Colon (tissue), 2 donors: ENCODE measurements at regions not wholly inside any gene's neighbourhood (a gene's known extent, or its start where the extent isn't known, plus 50 kb on each side); places are given as distances from the start of the nearest gene placed in this dataset.

Experiments used
- FAIRE-seq: peaks from 2 replicates; lab custom pipeline; 2012; peaks lifted over from hg19 to GRCh38; lab: Jason Lieb, UNC
- donor health status: control.
- donor health status: control.

GRCh38 chr5:143585970-143586369 lies 182.5 kb upstream of the NR3C1 start:
- no peak for FAIRE-seq

- no peak for FAIRE-seq
Observed at GRCh38 chr5:143583409-143583808, 179.9 kb upstream of the NR3C1 start.

- no peak for FAIRE-seq
Observed at GRCh38 chr5:143582869-143583268, 179.4 kb upstream of the NR3C1 start.

- FAIRE-seq = no peak
Observed at GRCh38 chr5:143582176-143582575, 178.7 kb upstream of the NR3C1 start.

GRCh38 chr5:143581649-143582048 lies 178.2 kb upstream of the NR3C1 start:
- no peak for FAIRE-seq

DNA sequence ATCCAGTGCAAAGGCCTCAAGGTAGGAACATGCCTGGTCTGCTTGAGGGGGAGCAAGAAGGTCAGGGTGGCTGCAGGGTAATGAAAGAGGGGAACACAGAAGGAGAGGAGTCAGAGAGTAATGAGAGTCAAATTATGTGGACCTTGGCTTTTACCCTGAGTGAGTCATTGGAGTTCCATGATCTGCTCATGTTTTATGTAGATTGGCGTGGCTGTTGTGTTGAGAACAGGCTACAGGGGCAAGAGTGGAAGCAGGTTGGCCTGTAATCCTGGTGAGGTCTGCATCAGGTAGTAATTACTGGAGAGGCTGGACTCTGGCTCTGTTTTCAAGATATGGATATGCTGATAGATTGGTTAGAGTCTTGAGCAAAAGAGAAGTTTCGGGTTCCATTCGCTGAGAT lies 177.7 kb upstream of the NR3C1 start:
- no peak for FAIRE-seq

GRCh38 chr5:143576711-143577484 lies 173.4 kb upstream of the NR3C1 start:
- no peak for FAIRE-seq

DNA sequence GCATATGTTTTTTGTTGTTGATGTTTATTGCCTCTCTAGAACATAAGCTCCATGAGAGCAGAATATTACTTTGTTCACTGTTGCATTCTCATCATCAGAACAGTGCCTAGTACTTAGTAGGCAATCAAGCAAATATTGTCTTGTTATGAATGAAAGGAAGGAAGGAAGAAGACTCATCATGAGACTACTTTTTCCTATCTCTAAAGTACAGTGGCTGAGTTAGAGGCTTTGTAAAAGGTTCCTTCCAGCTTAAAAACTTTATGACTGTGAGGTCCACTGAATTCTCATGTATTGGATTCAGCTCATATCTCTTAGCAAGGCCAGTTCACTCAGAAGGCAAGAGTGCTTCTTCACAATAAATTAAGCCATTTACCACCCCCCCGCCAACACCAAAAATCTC lies 171.8 kb upstream of the NR3C1 start:
- FAIRE-seq = no peak

- no peak for FAIRE-seq
Observed at GRCh38 chr5:143574236-143574635, 170.8 kb upstream of the NR3C1 start.

- no peak for FAIRE-seq
Observed at GRCh38 chr5:143573568-143574170, 170.2 kb upstream of the NR3C1 start.

DNA sequence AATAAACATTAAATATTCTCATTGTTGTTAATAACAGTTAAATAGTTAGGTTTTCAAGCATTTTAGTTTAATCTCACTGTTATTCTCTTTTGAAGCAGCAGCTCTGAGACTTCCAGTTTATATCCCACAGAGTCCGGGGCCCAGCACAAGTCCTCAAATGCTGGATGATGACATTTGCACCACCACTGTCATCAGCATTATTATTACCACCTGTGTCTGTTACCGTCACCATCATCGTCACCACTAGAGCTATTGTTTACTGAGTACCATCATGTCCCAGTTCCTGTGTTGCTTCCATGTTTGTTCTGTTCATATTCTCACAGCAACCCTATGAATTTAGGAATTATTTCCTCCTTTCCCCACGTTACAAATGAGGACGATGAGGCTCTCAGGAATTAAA lies 169.2 kb upstream of the NR3C1 start:
- FAIRE-seq = no peak

DNA sequence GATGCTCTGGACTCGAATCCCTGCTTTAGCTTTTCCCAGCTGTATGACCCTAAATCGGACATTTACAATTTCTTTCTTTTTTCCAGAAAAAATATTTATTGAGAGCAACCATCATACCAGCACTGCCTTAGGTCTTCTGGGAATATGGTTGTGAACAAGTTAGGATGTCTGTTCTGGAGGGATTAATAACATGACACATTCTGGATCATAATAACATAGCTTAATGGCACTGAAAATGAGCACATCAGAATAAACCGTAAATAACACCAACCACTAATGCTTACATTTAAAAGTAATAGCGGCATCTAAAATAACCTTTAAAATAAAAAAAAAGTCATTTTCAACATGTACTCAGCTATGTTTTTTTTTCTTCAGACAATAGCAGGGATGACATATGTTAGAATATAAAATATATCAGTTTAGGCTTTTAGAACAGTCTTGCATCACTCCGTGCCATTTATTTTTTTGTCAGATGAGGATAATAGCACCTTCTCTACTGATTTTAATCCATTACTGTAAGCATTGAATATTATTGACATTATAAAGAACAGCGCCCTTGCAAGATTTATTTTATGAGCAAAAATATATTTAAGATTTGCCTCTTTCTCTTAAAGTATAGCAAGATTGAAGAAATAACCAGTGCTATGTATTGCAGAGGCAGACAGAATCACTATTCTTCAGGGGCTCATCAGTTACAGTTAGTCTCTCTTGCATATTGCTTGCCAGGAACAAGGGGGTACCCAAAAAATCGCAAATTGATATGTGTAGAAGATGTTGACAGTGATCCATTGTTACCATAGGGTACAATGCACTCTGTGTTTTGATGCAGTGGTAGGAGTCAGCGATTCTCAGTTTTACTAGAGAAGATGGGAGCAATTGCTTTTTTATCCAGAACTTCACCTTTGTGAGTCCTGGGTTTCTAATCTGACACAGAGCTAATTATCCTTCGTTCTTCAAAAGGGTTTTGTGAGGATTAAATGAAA lies 168.4 kb upstream of the NR3C1 start:
- FAIRE-seq = no peak

GRCh38 chr5:143570989-143571388 lies 167.5 kb upstream of the NR3C1 start:
- no peak for FAIRE-seq

GRCh38 chr5:143569722-143570567 lies 166.5 kb upstream of the NR3C1 start:
- FAIRE-seq = no peak

GRCh38 chr5:143569213-143569701 lies 165.8 kb upstream of the NR3C1 start:
- no peak for FAIRE-seq

GRCh38 chr5:143567583-143568504 lies 164.4 kb upstream of the NR3C1 start:
- FAIRE-seq = no peak

DNA sequence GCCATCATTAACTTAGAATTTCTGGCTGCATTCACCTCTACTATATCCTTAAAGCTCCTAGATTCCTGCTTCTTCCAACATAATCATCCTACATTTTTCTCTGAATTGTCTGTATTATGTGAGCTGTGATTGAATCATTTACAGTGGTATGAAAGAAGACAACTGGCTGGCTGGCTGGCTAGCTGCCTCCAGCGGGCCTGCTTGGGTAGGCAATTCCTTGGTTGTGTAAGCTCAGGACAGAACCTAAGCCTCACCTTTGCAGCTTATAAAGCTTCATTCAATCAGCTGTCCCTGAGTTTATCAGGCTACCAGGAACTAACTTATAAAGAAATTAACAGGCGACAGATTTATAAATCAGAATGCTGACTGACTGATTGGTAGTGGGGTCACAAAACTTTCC lies 162.7 kb upstream of the NR3C1 start:
- FAIRE-seq = no peak

DNA sequence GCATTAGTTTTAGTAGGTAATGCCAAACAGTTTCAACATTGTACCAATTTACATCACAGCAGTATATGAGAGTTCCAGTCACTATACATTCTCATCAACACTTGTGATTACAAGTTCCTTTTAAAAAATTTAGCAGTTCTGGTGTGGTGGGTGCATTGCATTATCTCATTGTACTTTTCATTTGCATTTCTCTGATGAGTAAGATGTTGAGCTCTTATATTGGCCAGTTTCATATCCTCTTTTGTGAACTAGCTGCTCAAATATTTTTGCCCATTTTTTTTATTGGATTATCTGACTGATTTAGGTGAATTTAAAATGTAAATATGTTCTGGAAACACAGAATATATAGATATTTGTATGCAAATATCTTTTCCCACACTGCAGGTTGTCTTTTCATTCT lies 160.9 kb upstream of the NR3C1 start:
- no peak for FAIRE-seq

- no peak for FAIRE-seq
Observed at GRCh38 chr5:143562935-143563334, 159.4 kb upstream of the NR3C1 start.

DNA sequence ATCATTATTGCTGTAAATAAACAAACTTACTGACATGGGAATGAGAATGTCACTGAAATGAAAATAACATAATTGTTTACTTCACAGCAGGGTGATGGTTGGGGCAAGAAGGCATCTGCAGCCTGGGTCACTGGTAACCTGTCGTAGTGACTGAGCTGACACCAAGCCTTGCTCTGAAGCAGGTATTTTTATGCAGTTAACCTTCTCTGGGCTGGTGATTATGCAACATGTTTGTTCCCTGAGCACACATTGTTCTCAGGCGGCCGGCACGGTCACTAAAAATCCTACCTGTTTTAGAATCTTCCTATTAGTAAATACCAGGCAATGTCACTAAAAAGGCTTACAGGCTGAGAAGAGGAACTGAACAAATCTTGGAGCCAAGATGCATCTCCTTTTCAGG lies 157.7 kb upstream of the NR3C1 start:
- no peak for FAIRE-seq

GRCh38 chr5:143560378-143560777 lies 156.9 kb upstream of the NR3C1 start:
- FAIRE-seq = no peak
